Rectal smooth muscle tissue (tissue), 1 donor: ENCODE measurements at regions not wholly inside any gene's neighbourhood (a gene's known extent, or its start where the extent isn't known, plus 50 kb on each side); places are given as distances from the start of the nearest gene placed in this dataset.

Source experiments
- H3K27ac ChIP-seq: one replicate; pipeline ENCODE4 v1.7.0; 2013; ENCODE audit warnings: low read depth, low read length, inconsistent platforms
- H3K27me3 ChIP-seq: one replicate; pipeline ENCODE4 v1.7.0; 2013; ENCODE audit warnings: low read length; ENCODE audit not compliant: control insufficient read depth, insufficient read depth
- H3K36me3 ChIP-seq: one replicate; pipeline ENCODE4 v1.7.0; 2013; ENCODE audit warnings: low read length; ENCODE audit not compliant: control insufficient read depth, insufficient read depth
- H3K4me1 ChIP-seq: one replicate; pipeline ENCODE4 v1.7.0; 2013; ENCODE audit warnings: low read length; ENCODE audit not compliant: control insufficient read depth, insufficient read depth
- H3K4me3 ChIP-seq: one replicate; pipeline ENCODE4 v1.7.0; 2013; ENCODE audit warnings: low read length
- H3K9ac ChIP-seq: one replicate; pipeline ENCODE4 v1.7.0; 2013; ENCODE audit warnings: low read length

DNA sequence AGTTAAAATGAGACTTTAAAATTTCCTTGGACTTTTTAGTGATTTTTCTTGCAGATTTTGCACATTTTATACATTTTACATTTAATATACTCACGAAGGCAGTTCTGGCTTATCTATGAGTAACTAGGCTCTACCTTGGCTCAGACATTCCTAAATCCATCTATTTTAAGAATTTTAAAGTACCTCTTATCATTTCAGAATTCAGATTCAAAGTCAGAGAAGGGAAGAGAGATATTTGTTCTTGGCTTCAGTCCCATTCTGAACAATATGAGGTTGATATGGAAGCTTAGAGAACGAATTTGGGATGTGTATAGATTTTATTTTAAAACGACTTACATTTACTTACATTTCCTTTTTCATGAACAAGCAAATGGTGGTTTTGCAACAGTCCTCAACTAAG, 230.2 kb downstream of the LMO4 start:
- no peak overlapping the region for H3K27ac ChIP-seq
- no peaks in the 10 kb centered on the region for H3K4me1 ChIP-seq
- no peaks in the 10 kb centered on the region for H3K36me3 ChIP-seq
- no peak overlapping the region for H3K4me3 ChIP-seq
- H3K9ac ChIP-seq, result no peak overlapping the region
- no peaks in the 10 kb centered on the region for H3K27me3 ChIP-seq

DNA sequence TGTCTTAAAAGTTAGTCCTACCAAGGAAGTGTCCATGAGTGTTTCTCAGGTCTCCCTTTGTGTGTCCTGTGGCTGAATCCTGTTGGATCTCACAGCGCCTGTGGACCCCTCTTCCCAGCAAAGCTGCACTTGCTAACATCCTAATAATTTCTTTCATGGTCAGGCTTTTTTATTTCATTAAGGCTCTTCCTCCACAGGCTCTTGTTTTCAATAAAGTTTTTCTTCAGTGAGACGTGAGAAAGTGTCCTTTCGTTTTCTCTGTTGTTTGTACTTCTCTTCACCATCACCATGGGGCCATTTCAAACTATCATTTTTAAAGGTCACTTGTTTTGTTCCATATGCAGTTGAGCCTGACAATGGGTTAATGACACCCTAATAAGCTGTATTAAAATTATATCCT, 231.5 kb downstream of the LMO4 start:
- H3K36me3 ChIP-seq, result no peaks in the 10 kb centered on the region
- no peak overlapping the region for H3K4me3 ChIP-seq

GRCh38 chr1:87560601-87561360, 232.1 kb downstream of the LMO4 start:
- Histone ChIP-seq H3K9ac (no peak overlapping the region), H3K4me1 (no peaks in the 10 kb centered on the region), H3K36me3 (no peaks in the 10 kb centered on the region), H3K27ac (no peak overlapping the region), H3K27me3 (no peaks in the 10 kb centered on the region), H3K4me3 (no peak overlapping the region)

More for the DNA sequence above, 231.5 kb downstream of the LMO4 start:
- H3K27me3 ChIP-seq, result no peaks in the 10 kb centered on the region
- no peak overlapping the region for H3K27ac ChIP-seq
- no peaks in the 10 kb centered on the region for H3K4me1 ChIP-seq
- H3K9ac ChIP-seq, result no peak overlapping the region

- Histone ChIP-seq H3K27me3 (no peaks in the 10 kb centered on the region), H3K36me3 (no peaks in the 10 kb centered on the region), H3K4me3 (no peak overlapping the region), H3K4me1 (no peaks in the 10 kb centered on the region), H3K9ac (no peak overlapping the region), H3K27ac (no peak overlapping the region)
These were observed 234.5 kb downstream of the LMO4 start for GRCh38 chr1:87563211-87563610.

- no peak overlapping the region for H3K4me3 ChIP-seq
- H3K27me3 ChIP-seq, result no peaks in the 10 kb centered on the region
- H3K36me3 ChIP-seq, result no peaks in the 10 kb centered on the region
- no peak overlapping the region for H3K9ac ChIP-seq
- no peak overlapping the region for H3K27ac ChIP-seq
- H3K4me1 ChIP-seq, result no peaks in the 10 kb centered on the region
These were observed 237.2 kb downstream of the LMO4 start for GRCh38 chr1:87565861-87566260.

DNA sequence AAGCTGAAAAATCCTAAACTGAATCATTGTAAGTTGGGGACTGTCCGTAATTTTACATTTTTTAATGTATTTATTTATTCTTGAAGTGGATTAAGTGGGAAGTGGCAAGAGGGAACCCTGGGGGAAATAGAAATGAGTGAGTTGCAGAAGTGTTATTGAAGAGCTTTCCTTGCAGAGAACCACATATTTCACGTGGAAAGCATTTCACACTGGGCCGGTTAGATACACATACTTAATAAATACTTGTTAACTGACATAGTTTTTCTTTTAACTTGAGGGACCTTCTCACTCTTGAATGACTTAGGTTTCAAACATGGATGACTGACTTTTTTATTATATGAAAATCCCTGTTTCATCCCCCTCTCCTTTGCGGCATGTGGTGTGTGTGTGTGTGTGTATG, 239.3 kb downstream of the LMO4 start:
- Histone ChIP-seq H3K36me3 (no peaks in the 10 kb centered on the region), H3K9ac (no peak overlapping the region), H3K4me3 (no peak overlapping the region), H3K27me3 (no peaks in the 10 kb centered on the region), H3K4me1 (no peaks in the 10 kb centered on the region), H3K27ac (no peak overlapping the region)

DNA sequence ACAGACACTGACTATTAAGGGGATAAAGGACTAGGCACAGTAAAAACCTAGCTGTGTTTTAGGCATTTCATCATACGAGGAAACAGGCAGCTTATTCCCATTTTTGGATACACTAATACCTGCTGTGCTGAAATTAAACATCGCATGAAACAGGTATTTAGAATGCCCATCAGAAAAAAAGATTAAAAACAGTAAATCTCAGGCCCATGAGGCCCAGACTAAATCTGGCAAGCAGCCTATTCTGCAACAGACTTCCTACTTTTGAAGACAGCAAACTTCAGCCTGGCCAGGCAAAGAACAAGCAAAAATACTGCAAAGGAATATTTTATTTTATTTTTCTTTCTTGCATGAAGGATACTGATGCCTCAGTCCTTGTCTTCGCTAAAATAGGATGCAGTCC, 240.2 kb downstream of the LMO4 start:
- Histone ChIP-seq H3K36me3 (no peaks in the 10 kb centered on the region), H3K27me3 (no peaks in the 10 kb centered on the region), H3K9ac (no peak overlapping the region), H3K27ac (no peak overlapping the region), H3K4me3 (no peak overlapping the region), H3K4me1 (no peaks in the 10 kb centered on the region)

DNA sequence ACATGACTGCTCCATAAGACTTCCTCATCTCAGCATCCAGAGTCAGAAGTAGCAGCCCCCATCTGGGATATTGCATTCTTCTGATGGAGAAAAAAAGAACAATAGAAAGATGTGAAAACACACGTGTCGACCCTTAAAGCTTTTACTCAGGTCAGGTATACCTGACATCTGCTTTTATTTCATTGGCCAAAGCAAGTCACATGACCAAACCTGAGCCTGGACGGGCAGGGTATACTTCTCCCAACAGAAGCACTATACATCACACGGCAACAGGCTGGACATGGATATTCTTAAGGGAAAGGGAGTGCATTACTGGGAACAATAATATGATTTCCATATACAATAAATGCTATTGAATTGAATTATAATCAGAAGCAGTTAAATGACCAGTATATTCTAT, 243.3 kb downstream of the LMO4 start:
- Histone ChIP-seq H3K27ac (no peak overlapping the region), H3K36me3 (no peaks in the 10 kb centered on the region), H3K4me3 (no peak overlapping the region), H3K27me3 (no peaks in the 10 kb centered on the region), H3K4me1 (no peaks in the 10 kb centered on the region), H3K9ac (no peak overlapping the region)

DNA sequence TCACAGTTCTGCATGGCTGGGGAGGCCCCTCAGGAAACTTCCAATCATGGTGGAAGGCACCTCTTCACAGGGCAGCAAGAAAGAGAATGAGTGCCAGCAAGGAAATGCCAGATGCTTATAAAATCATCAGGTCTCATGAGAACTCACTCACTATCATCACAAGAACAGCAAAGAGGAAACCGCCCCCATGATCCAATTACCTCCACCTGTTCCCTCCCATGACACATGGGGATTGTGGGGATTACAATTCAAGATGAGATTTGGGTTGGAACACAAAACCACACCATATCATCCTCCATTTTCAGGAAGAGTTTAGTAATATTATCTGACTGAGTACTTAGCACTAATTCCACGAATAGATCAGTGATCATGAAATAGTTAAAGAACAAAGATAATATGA, 244.2 kb downstream of the LMO4 start:
- no peaks in the 10 kb centered on the region for H3K36me3 ChIP-seq
- no peaks in the 10 kb centered on the region for H3K27me3 ChIP-seq
- no peak overlapping the region for H3K4me3 ChIP-seq
- H3K4me1 ChIP-seq, result no peaks in the 10 kb centered on the region
- no peak overlapping the region for H3K9ac ChIP-seq
- no peak overlapping the region for H3K27ac ChIP-seq

- no peak overlapping the region for H3K4me3 ChIP-seq
- H3K4me1 ChIP-seq, result no peaks in the 10 kb centered on the region
- no peak overlapping the region for H3K9ac ChIP-seq
- no peaks in the 10 kb centered on the region for H3K27me3 ChIP-seq
- H3K36me3 ChIP-seq, result no peaks in the 10 kb centered on the region
- no peak overlapping the region for H3K27ac ChIP-seq
These were observed 246.8 kb downstream of the LMO4 start for GRCh38 chr1:87575528-87575927.

DNA sequence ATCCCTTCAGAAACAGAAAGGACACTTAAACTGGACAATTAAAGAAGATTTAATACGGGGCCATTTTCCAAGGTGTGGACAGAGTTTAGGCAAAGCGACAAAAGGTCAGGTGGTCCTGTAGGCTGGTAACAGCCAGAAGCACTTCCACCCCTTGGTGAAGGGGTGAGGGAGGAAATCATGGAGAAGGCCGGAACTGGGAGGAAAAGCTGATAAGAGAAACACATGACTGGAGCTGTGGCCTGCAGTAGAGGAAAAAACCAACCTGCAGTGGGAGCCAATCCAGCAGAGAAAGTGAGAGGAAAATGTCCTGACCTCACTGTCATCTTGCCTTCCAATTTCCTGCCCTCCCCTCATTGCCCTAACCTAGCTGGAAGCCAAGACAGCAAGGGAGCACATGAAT, 249.8 kb downstream of the LMO4 start:
- H3K4me1 ChIP-seq, result no peaks in the 10 kb centered on the region
- no peaks in the 10 kb centered on the region for H3K27me3 ChIP-seq
- no peaks in the 10 kb centered on the region for H3K36me3 ChIP-seq
- H3K27ac ChIP-seq, result no peak overlapping the region
- H3K9ac ChIP-seq, result no peak overlapping the region
- no peak overlapping the region for H3K4me3 ChIP-seq

- no peak overlapping the region for H3K27ac ChIP-seq
- H3K36me3 ChIP-seq, result no peaks in the 10 kb centered on the region
- peaks cover 2% of the 10 kb centered on the region for H3K4me1 ChIP-seq
- H3K4me3 ChIP-seq, result no peak overlapping the region
- no peak overlapping the region for H3K9ac ChIP-seq
- no peaks in the 10 kb centered on the region for H3K27me3 ChIP-seq
These were observed 254.8 kb downstream of the LMO4 start for GRCh38 chr1:87583459-87583858.

DNA sequence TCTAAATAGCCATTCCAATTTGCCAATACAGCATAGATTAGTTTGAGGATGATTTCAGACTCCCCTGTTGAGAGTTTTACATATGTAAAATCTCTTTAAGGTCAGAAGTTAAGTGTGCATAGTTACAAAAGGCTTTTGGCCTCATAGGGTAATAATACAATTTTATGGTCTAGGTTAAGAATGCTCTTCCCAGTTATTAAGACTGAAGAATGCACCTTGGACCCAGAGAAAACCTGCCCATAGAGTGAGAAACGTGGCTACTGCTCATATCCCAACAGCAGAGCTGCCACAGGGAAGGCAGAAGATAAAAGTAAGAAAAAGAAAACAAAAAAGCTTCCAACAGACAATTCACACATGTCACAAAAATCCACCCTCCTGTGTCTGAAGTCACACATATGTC, 255.9 kb downstream of the LMO4 start:
- Histone ChIP-seq H3K4me1 (peaks cover 6% of the 10 kb centered on the region), H3K9ac (no peak overlapping the region), H3K4me3 (no peak overlapping the region), H3K27me3 (no peaks in the 10 kb centered on the region), H3K36me3 (no peaks in the 10 kb centered on the region), H3K27ac (no peak overlapping the region)
